GM12878 (cell line): ENCODE measurements at regions not wholly inside any gene's neighbourhood (a gene's known extent, or its start where the extent isn't known, plus 50 kb on each side); places are given as distances from the start of the nearest gene placed in this dataset.

Experiments
- ATAC-seq: fragments of 200-7000 bp; cut with Tn5 transposase; 3 replicates; pipeline ENCODE4 v1.9.1; 2020; ENCODE audit warnings: mild to moderate bottlenecking, moderate library complexity
- BruUV-seq: library from RNA; stranded (reverse); fragments of 400-500 nt; replicated peaks from 2 replicates; lab custom pipeline; 2021; lab: Mats Ljungman, UMichigan
- CTCF ChIA-PET: fragments of 300-600 bp; sonication (Branson Sonifier 250); formaldehyde crosslinking; extraction: SDS; loops from one replicate; lab custom pipeline; 2021; ENCODE audit warnings: inconsistent platforms; lab: Yijun Ruan, JAX
- POLR2A ChIA-PET: fragments of 350-600 bp; formaldehyde crosslinking; extraction: SDS; loops from one replicate; lab custom pipeline; 2021; ENCODE audit warnings: inconsistent platforms; lab: Charles Lee
- RAD21 ChIA-PET: fragments of 300-600 bp; sonication (Branson Sonifier 250); formaldehyde crosslinking; loops from one replicate; lab custom pipeline; 2023; ENCODE audit warnings: antibody characterized with exemption; ENCODE audit not compliant: unreplicated experiment; lab: Charles Lee
- SMC1A ChIA-PET: fragments of 300-600 bp; sonication (Branson Sonifier 250); formaldehyde crosslinking; loops from one replicate; lab custom pipeline; 2023; ENCODE audit not compliant: unreplicated experiment, uncharacterized antibody; lab: Charles Lee
- DNase-seq: peaks from one replicate; pipeline ENCODE4 v3.0.0-alpha.2; 2011; ENCODE audit warnings: low read depth, low spot score
- FAIRE-seq: peaks from 3 replicates; lab custom pipeline; 2011; peaks lifted over from hg19 to GRCh38; lab: Jason Lieb, UNC
- H2AFZ ChIP-seq: 2 replicates; pipeline ENCODE4 v1.6.0; 2011; ENCODE audit warnings: low read depth, low read length, control low read depth; ENCODE audit not compliant: control insufficient read depth
- H3K27ac ChIP-seq: 2 replicates; pipeline ENCODE4 v1.5.1; 2011; ENCODE audit warnings: control low read depth; ENCODE audit not compliant: control insufficient read depth, insufficient read depth
- H3K27me3 ChIP-seq, 2 experiments: replicated peaks in 1 of 2; 2 replicates each; pipeline versions ENCODE4 v1.6.0 to v1.6.1; 2011; ENCODE audit warnings: low read length in 1 of 2; ENCODE audit not compliant: control insufficient read depth in 2 of 2, insufficient read depth in 2 of 2
- H3K36me3 ChIP-seq, 2 experiments: 2 replicates each; pipeline ENCODE4 v1.5.1; 2011; ENCODE audit warnings: low read length in 1 of 2; ENCODE audit not compliant: control insufficient read depth in 2 of 2, insufficient read depth in 2 of 2
- H3K4me1 ChIP-seq: 2 replicates; pipeline ENCODE4 v1.6.1; 2011; ENCODE audit warnings: mild to moderate bottlenecking, low read length, moderate library complexity, mixed read lengths; ENCODE audit not compliant: control insufficient read depth, insufficient read depth
- H3K4me2 ChIP-seq: 2 replicates; pipeline ENCODE4 v1.6.0; 2011; ENCODE audit warnings: control low read depth; ENCODE audit not compliant: control insufficient read depth, insufficient read depth
- H3K4me3 ChIP-seq: fragments of 200-600 bp; sonication (generic); 2 replicates; pipeline ENCODE4 v1.5.1; 2016
- H3K79me2 ChIP-seq: 2 replicates; pipeline ENCODE4 v1.6.0; 2011; ENCODE audit warnings: low read length; ENCODE audit not compliant: control insufficient read depth, insufficient read depth
- H3K9ac ChIP-seq: 2 replicates; pipeline ENCODE4 v1.8.0; 2011; ENCODE audit warnings: low read length, control low read depth, mixed read lengths; ENCODE audit not compliant: control insufficient read depth, insufficient read depth
- H3K9me3 ChIP-seq: replicated peaks from 3 replicates; pipeline ENCODE4 v1.5.1; 2011; ENCODE audit warnings: mild to moderate bottlenecking, low read length; ENCODE audit not compliant: control insufficient read depth, insufficient read depth
- H4K20me1 ChIP-seq: 2 replicates; pipeline ENCODE4 v1.6.0; 2011; ENCODE audit not compliant: control insufficient read depth, insufficient read depth
- CBX5 ChIP-seq: sonication (generic); IDR thresholded peaks from 2 replicates; pipeline ENCODE4 v1.6.1; 2016; ENCODE audit warnings: low read depth, moderate library complexity, mild to moderate bottlenecking, inconsistent platforms
- CHD1 ChIP-seq: IDR thresholded peaks from 2 replicates; pipeline ENCODE4 v1.6.1; 2012; ENCODE audit warnings: low read depth, low read length, improper control_type of control experiment
- KAT2A ChIP-seq: conservative IDR thresholded peaks from 2 replicates; pipeline ENCODE4 v1.6.1; 2011; ENCODE audit warnings: low read depth, low read length; ENCODE audit not compliant: control insufficient read depth
- LARP7 ChIP-seq: fragments of 450-650 bp; IDR thresholded peaks from 2 replicates; pipeline ENCODE4 v1.6.1; 2017; ENCODE audit warnings: mild to moderate bottlenecking
- MTA2 ChIP-seq: fragments of 450-650 bp; IDR thresholded peaks from 2 replicates; pipeline ENCODE4 v1.6.1; 2016; ENCODE audit warnings: low read depth, mild to moderate bottlenecking, moderate library complexity
- NRF1 ChIP-seq: conservative IDR thresholded peaks from 2 replicates; pipeline ENCODE4 v1.6.1; 2011; ENCODE audit warnings: mild to moderate bottlenecking, low read depth, low read length, improper control_type of control experiment
- PKNOX1 ChIP-seq: fragments of 450-650 bp; IDR thresholded peaks from 2 replicates; pipeline ENCODE4 v1.6.1; 2016; ENCODE audit warnings: mild to moderate bottlenecking
- PML ChIP-seq: IDR thresholded peaks from 2 replicates; pipeline ENCODE4 v1.6.1; 2012; ENCODE audit warnings: low read length, inconsistent platforms
- RB1 ChIP-seq: fragments of 450-650 bp; formaldehyde crosslinking; IDR thresholded peaks from 2 replicates; pipeline ENCODE4 v1.6.1; 2017; ENCODE audit warnings: mild to moderate bottlenecking, borderline replicate concordance
- SMAD1 ChIP-seq: fragments of 450-650 bp; IDR thresholded peaks from 2 replicates; pipeline ENCODE4 v1.6.1; 2018; ENCODE audit warnings: mild to moderate bottlenecking, low read depth; ENCODE audit not compliant: partially characterized antibody
- SREBF2 ChIP-seq: IDR thresholded peaks from 2 replicates; pipeline ENCODE4 v1.6.1; 2012; ENCODE audit warnings: mild to moderate bottlenecking, low read length
- TCF7 ChIP-seq: IDR thresholded peaks from 2 replicates; pipeline ENCODE4 v1.6.1; 2014; ENCODE audit warnings: antibody characterized with exemption, borderline replicate concordance
- ZBTB40 ChIP-seq: fragments of 450-650 bp; IDR thresholded peaks from 2 replicates; pipeline ENCODE4 v1.6.1; 2016; ENCODE audit warnings: mild to moderate bottlenecking, moderate library complexity, borderline replicate concordance
- WGBS: methylation state at CpG from one replicate; pipeline ENCODE4 v1.1.6; 2016; ENCODE audit warnings: low lambda C conversion rate; ENCODE audit not compliant: insufficient replicate concordance, insufficient coverage; ENCODE audit errors: missing lambda C conversion rate; 5-methylcytosine and 5-hydroxymethylcytosine counted together
- in situ Hi-C: fragments of 300-500 bp; cut with MboI; formaldehyde crosslinking; loops from 9 replicates; pipeline ENCODE4 v1.14.3; 2018; ENCODE audit warnings: mixed read lengths
- intact Hi-C: fragments of 100-400 bp; cut with micrococcal nuclease; formaldehyde crosslinking; loops from one replicate; pipeline ENCODE4 v1.14.2; 2022; ENCODE audit not compliant: unreplicated experiment
- TF ChIP-seq, protein P1 (sequence below): fragments of 450-650 bp; IDR thresholded peaks from 2 replicates; pipeline ENCODE4 v1.6.1; 2014; ENCODE audit warnings: mild to moderate bottlenecking

- no peak for TF ChIP-seq ZBTB40
Measured at GRCh38 chr9:73667749-73668148, 516.1 kb downstream of the ANXA1 start (continued).

DNA sequence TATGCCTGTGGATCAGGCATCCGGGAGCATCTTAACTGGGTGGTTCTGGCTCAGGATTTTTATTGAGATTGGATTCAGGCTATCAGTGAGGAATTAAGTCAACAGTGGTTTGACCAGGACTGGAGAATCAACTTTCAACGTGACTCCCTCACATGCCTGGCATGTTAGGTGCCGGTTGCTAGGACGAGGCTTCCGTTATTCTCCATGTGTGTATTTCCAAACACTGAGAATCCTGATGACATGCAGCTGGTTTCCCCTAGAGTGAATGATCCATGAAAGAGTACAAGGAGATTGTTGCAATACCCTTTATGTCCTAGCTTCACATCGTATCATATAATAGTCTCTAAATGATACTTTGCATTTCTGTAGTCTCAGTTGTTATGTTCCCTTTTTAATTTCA, 529.2 kb downstream of the ANXA1 start:
- in situ Hi-C loops = loop anchor here (10.0 to 25.0 kb wide), 3 partner anchors 704 to 1056 kb away; no protein-coding TSS in a partner anchor
- Histone ChIP-seq H3K27ac (no peak overlapping the region), H3K9me3 (no peaks in the 10 kb centered on the region), H3K36me3 (no peaks in the 10 kb centered on the region), H3K9ac (no peak overlapping the region), H3K4me3 (no peak overlapping the region), H3K27me3 (no peaks in the 10 kb centered on the region), H4K20me1 (no peaks in the 10 kb centered on the region), H3K79me2 (no peaks in the 10 kb centered on the region), H2AFZ (no peak overlapping the region), H3K4me2 (no peak overlapping the region), H3K4me1 (no peaks in the 10 kb centered on the region)
- no peak for DNase-seq
- ChIA-PET CTCF (interaction anchor here (0.7 to 1.2 kb wide), 2 partner anchors 276 to 480 kb away, joined by 3 to 5 read pairs; no protein-coding TSS in a partner anchor), SMC1A (no interaction called here), RAD21 (no interaction called here), POLR2A (no interaction called here)
- no peak for ATAC-seq
- BruUV-seq = no TSS peak
- WGBS = 51% methylated on average over 6 of the region's 6 CpGs
- no peak for FAIRE-seq
- TF ChIP-seq MTA2 (no peak), RB1 (no peak), LARP7 (no peak), PML (no peak), TCF7 (no peak), SREBF2 (no peak), CBX5 (no peak), KAT2A (no peak), NRF1 (no peak), CHD1 (no peak), SMAD1 (no peak), PKNOX1 (no peak)
- TF ChIP-seq, protein P1, sequence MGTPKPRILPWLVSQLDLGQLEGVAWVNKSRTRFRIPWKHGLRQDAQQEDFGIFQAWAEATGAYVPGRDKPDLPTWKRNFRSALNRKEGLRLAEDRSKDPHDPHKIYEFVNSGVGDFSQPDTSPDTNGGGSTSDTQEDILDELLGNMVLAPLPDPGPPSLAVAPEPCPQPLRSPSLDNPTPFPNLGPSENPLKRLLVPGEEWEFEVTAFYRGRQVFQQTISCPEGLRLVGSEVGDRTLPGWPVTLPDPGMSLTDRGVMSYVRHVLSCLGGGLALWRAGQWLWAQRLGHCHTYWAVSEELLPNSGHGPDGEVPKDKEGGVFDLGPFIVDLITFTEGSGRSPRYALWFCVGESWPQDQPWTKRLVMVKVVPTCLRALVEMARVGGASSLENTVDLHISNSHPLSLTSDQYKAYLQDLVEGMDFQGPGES = no peak
- intact Hi-C loops = no loop called here
